SK-N-SH (cell line): ENCODE measurements at regions not wholly inside any gene's neighbourhood (a gene's known extent, or its start where the extent isn't known, plus 50 kb on each side); places are given as distances from the start of the nearest gene placed in this dataset.
"Not testable (repeated sequence)": the region's sequence is repeated elsewhere in the genome, so short reads cannot be mapped to it uniquely, and the experiment has no call there.

Experiments
- CTCF ChIA-PET: fragments of 300-600, 350-600 bp; formaldehyde crosslinking; extraction: SDS; loops from one replicate; lab custom pipeline; 2021; lab: Yijun Ruan, JAX
- POLR2A ChIA-PET: fragments of 350-600 bp; sonication (Branson Sonifier 250); formaldehyde crosslinking; extraction: SDS; loops from one replicate; lab custom pipeline; 2020; ENCODE audit warnings: antibody characterized with exemption, inconsistent platforms; lab: Yijun Ruan, JAX
- DNase-seq: peaks from one replicate; pipeline ENCODE4 v3.0.0; 2012
- H2AFZ ChIP-seq: fragments of 200-600 bp; sonication (generic); 2 replicates; pipeline ENCODE4 v1.8.1; 2016; ENCODE audit warnings: antibody characterized with exemption, mild to moderate bottlenecking, low read depth
- H3F3A ChIP-seq: fragments of 200-600 bp; sonication (generic); replicated peaks from 2 replicates; pipeline ENCODE3; 2016; ENCODE audit warnings: antibody characterized with exemption, mild to moderate bottlenecking; ENCODE audit not compliant: insufficient read depth
- H3K27ac ChIP-seq, 2 experiments: fragments of 200-500 bp in 1 of 2; fragments of 200-600 bp in 1 of 2; sonication (Bioruptor generic) in 1 of 2; sonication (generic), shearing (Covaris generic) in 1 of 2; 2 replicates each; pipeline versions ENCODE4 v1.5.1 to v1.6.1; 2014 to 2016; ENCODE audit warnings: low read depth in 2 of 2, inconsistent platforms in 1 of 2, low read length in 1 of 2, mild to moderate bottlenecking in 1 of 2, mixed read lengths in 1 of 2
- H3K27me3 ChIP-seq: fragments of 200-600 bp; sonication (generic), shearing (Covaris generic); 2 replicates; pipeline ENCODE4 v1.6.1; 2016; ENCODE audit warnings: mixed run types; ENCODE audit not compliant: insufficient read depth
- H3K36me3 ChIP-seq, 2 experiments: fragments of 200-500 bp in 1 of 2; fragments of 200-600 bp in 1 of 2; sonication (Bioruptor generic) in 1 of 2; sonication (generic) in 1 of 2; replicated peaks in 1 of 2; 2 replicates each; pipeline versions ENCODE3 to v1.5.1; 2014 to 2016; ENCODE audit warnings: low read length in 1 of 2, mild to moderate bottlenecking in 1 of 2; ENCODE audit not compliant: insufficient read depth in 2 of 2, control insufficient read depth in 1 of 2
- H3K4me1 ChIP-seq, 2 experiments: fragments of 200-500 bp in 1 of 2; fragments of 200-600 bp in 1 of 2; sonication (Bioruptor generic) in 1 of 2; sonication (generic), shearing (Covaris generic) in 1 of 2; 2 replicates each; pipeline versions ENCODE4 v1.5.1 to v1.6.1; 2014 to 2016; ENCODE audit warnings: low read depth in 1 of 2, low read length in 1 of 2, mixed run types in 1 of 2; ENCODE audit not compliant: insufficient read depth in 2 of 2, control insufficient read depth in 1 of 2
- H3K4me2 ChIP-seq: fragments of 200-600 bp; sonication (generic), shearing (Covaris generic); 2 replicates; pipeline ENCODE4 v1.6.1; 2017; ENCODE audit warnings: mixed run types
- H3K4me3 ChIP-seq, 2 experiments: fragments of 200-500 bp in 1 of 2; fragments of 200-600 bp in 1 of 2; sonication (Bioruptor generic) in 1 of 2; sonication (generic), shearing (Covaris generic) in 1 of 2; 2 replicates each; pipeline versions ENCODE4 v1.5.1 to v1.8.1; 2014 to 2016; ENCODE audit warnings: low read depth in 2 of 2, inconsistent platforms in 1 of 2, low read length in 1 of 2, mild to moderate bottlenecking in 1 of 2, mixed read lengths in 1 of 2, moderate library complexity in 1 of 2
- H3K79me2 ChIP-seq: fragments of 200-600 bp; sonication (generic); 2 replicates; pipeline ENCODE4 v1.8.1; 2017; ENCODE audit warnings: mild to moderate bottlenecking; ENCODE audit not compliant: insufficient read depth
- H3K9ac ChIP-seq: fragments of 200-600 bp; sonication (generic); 2 replicates; pipeline ENCODE4 v1.6.1; 2017; ENCODE audit warnings: mixed run types
- H3K9me2 ChIP-seq: fragments of 200-600 bp; sonication (generic); 2 replicates; pipeline ENCODE4 v1.6.1; 2017; ENCODE audit warnings: mixed run types
- H3K9me3 ChIP-seq: fragments of 200-600 bp; sonication (generic); 2 replicates; pipeline ENCODE4 v1.6.1; 2017; ENCODE audit warnings: mixed run types, mild to moderate bottlenecking, moderate library complexity
- H4K20me1 ChIP-seq: fragments of 200-600 bp; sonication (generic); 2 replicates; pipeline ENCODE4 v1.6.1; 2017; ENCODE audit warnings: mild to moderate bottlenecking, mixed run types; ENCODE audit not compliant: insufficient read depth
- FOSL2 ChIP-seq: IDR thresholded peaks from 2 replicates; pipeline ENCODE4 v1.4.0; 2012; ENCODE audit warnings: low read depth, mild to moderate bottlenecking, moderate library complexity, borderline replicate concordance
- FOXJ3 ChIP-seq: sonication (generic); formaldehyde crosslinking; IDR thresholded peaks from 2 replicates; pipeline ENCODE4 v1.5.1; 2020; ENCODE audit warnings: mild to moderate bottlenecking, missing genetic modification reagents
- FOXM1 ChIP-seq: IDR thresholded peaks from 2 replicates; pipeline ENCODE4 v1.4.0; 2012; ENCODE audit warnings: low read depth, mild to moderate bottlenecking
- GABPA ChIP-seq: IDR thresholded peaks from 2 replicates; pipeline ENCODE4 v1.4.0; 2012; ENCODE audit warnings: low read depth, mild to moderate bottlenecking
- IRF3 ChIP-seq: fragments of 150-350 bp; IDR thresholded peaks from 2 replicates; pipeline ENCODE4 v1.6.1; 2016; ENCODE audit warnings: mild to moderate bottlenecking, low read depth, low read length
- JUND ChIP-seq: IDR thresholded peaks from 2 replicates; pipeline ENCODE4 v1.4.0; 2012
- MAX ChIP-seq: IDR thresholded peaks from 2 replicates; pipeline ENCODE4 v1.4.0; 2012; ENCODE audit warnings: low read depth
- NFIC ChIP-seq: IDR thresholded peaks from 2 replicates; pipeline ENCODE4 v1.4.0; 2012; ENCODE audit warnings: borderline replicate concordance
- RAD21 ChIP-seq: IDR thresholded peaks from 2 replicates; pipeline ENCODE4 v1.6.1; 2012; ENCODE audit warnings: mild to moderate bottlenecking, low read length
- RCOR1 ChIP-seq: fragments of 150-350 bp; IDR thresholded peaks from 2 replicates; pipeline ENCODE4 v1.6.1; 2017; ENCODE audit warnings: antibody characterized with exemption, low read length
- RFX5 ChIP-seq: IDR thresholded peaks from 2 replicates; pipeline ENCODE4 v1.6.1; 2012; ENCODE audit warnings: mild to moderate bottlenecking, improper control_type of control experiment, low read length
- RXRA ChIP-seq: IDR thresholded peaks from 2 replicates; pipeline ENCODE4 v1.4.0; 2012; ENCODE audit warnings: low read depth, mild to moderate bottlenecking, borderline replicate concordance
- SIN3A ChIP-seq: IDR thresholded peaks from 2 replicates; pipeline ENCODE4 v1.6.1; 2012; ENCODE audit warnings: low read depth, mild to moderate bottlenecking, low read length, moderate library complexity, borderline replicate concordance
- SMC3 ChIP-seq: IDR thresholded peaks from 2 replicates; pipeline ENCODE4 v1.6.1; 2012; ENCODE audit warnings: low read depth, low read length, improper control_type of control experiment
- TCF12 ChIP-seq: IDR thresholded peaks from 2 replicates; pipeline ENCODE4 v1.4.0; 2012
- TEAD4 ChIP-seq: IDR thresholded peaks from 2 replicates; pipeline ENCODE4 v1.4.0; 2012; ENCODE audit warnings: mild to moderate bottlenecking, borderline replicate concordance; ENCODE audit not compliant: insufficient read depth
- USF1 ChIP-seq: IDR thresholded peaks from 2 replicates; pipeline ENCODE4 v1.4.0; 2012; ENCODE audit warnings: low read depth, borderline replicate concordance
- USF2 ChIP-seq: fragments of 150-350 bp; IDR thresholded peaks from 2 replicates; pipeline ENCODE4 v1.6.1; 2017; ENCODE audit warnings: antibody characterized with exemption, low read length, low read depth, borderline replicate concordance
- WGBS: methylation state at CpG from one replicate; pipeline ENCODE4 v1.1.6; 2017; ENCODE audit warnings: low lambda C conversion rate; 5-methylcytosine and 5-hydroxymethylcytosine counted together
- TF ChIP-seq, protein P1 (sequence below): fragments of 200-600 bp; sonication (generic); IDR thresholded peaks from 2 replicates; pipeline ENCODE4 v1.6.1; 2017; ENCODE audit warnings: antibody characterized with exemption, mild to moderate bottlenecking, moderate library complexity
- TF ChIP-seq, protein P2 (sequence below): IDR thresholded peaks from 2 replicates; pipeline ENCODE4 v1.4.0; 2012; ENCODE audit warnings: low read depth, borderline replicate concordance

DNA sequence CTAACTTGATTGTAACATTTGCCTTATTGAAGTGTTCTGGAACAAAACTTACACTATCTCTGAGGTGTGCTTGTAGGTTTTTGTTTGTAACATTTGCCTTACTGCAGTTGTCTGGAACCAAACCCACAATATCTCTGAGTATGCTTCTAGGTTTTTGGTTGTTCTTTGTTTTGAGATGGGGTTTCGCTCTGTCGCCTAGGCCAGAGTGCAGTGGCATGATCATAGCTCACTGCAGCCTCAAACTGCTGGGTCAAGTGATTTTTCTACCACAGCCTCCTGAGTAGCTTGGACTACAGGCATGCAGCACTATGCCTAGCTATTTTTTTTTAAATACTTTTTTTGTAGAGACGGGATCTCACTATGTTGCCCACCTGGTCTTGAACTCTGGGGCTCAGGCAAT lies 1464.6 kb downstream of the FOXD4L5 start:
- H3K79me2 ChIP-seq, H2AFZ ChIP-seq, H3K36me3 ChIP-seq, H3F3A ChIP-seq, H3K4me2 ChIP-seq, POLR2A ChIA-PET, H3K27me3 ChIP-seq, H3K27ac ChIP-seq, H3K4me3 ChIP-seq, DNase-seq, H4K20me1 ChIP-seq, H3K4me1 ChIP-seq, H3K9me2 ChIP-seq, CTCF ChIA-PET, H3K9ac ChIP-seq, H3K9me3 ChIP-seq: not testable (repeated sequence)
- 68% methylated on average over 3 of the region's 3 CpGs for WGBS

- peak overlapping the region; percentile 27 to 62; a peak in 3 of 4 replicates for H3K4me3 ChIP-seq
- peak overlapping the region; percentile 62 for H3K4me2 ChIP-seq
- H3K9me3 ChIP-seq = no peaks in the 10 kb centered on the region
- ChIA-PET POLR2A (interaction anchor here (1.1 to 1.4 kb wide), 3 partner anchors 1015 to 1019 kb away, joined by 4 to 9 read pairs (median 4); no protein-coding TSS in a partner anchor), CTCF (no interaction called here)
- H3K4me1 ChIP-seq = peaks cover 0 to 8% of the 10 kb centered on the region in 2 experiments; a peak in 1 of 4 replicates
- H3K27me3 ChIP-seq = no peaks in the 10 kb centered on the region
- no peak overlapping the region for H3K27ac ChIP-seq
- H3K36me3 ChIP-seq = no peaks in the 10 kb centered on the region
- 51% methylated on average over 39 of the region's 41 CpGs for WGBS
- H3K79me2 ChIP-seq = no peaks in the 10 kb centered on the region
- no peaks in the 10 kb centered on the region; the same call in 1 of the 2 replicates for H3K9me2 ChIP-seq
- no peak overlapping the region for H3K9ac ChIP-seq
- H4K20me1 ChIP-seq = no peaks in the 10 kb centered on the region
- no peaks in the 10 kb centered on the region for H3F3A ChIP-seq
- peak overlapping the region; percentile 81; the same call in 1 of the 2 replicates for H2AFZ ChIP-seq
- TF ChIP-seq RFX5 (no peak), IRF3 (no peak), RAD21 (no peak), TEAD4 (no peak), TCF12 (no peak), RXRA (no peak), SMC3 (no peak), FOXM1 (no peak), RCOR1 (no peak), MAX (no peak), FOXJ3 (CRISPR knock-in tag) (no peak), SIN3A (no peak), USF1 (no peak), JUND (no peak), USF2 (no peak), GABPA (no peak), FOSL2 (no peak), NFIC (no peak)
- TF ChIP-seq, protein P1, sequence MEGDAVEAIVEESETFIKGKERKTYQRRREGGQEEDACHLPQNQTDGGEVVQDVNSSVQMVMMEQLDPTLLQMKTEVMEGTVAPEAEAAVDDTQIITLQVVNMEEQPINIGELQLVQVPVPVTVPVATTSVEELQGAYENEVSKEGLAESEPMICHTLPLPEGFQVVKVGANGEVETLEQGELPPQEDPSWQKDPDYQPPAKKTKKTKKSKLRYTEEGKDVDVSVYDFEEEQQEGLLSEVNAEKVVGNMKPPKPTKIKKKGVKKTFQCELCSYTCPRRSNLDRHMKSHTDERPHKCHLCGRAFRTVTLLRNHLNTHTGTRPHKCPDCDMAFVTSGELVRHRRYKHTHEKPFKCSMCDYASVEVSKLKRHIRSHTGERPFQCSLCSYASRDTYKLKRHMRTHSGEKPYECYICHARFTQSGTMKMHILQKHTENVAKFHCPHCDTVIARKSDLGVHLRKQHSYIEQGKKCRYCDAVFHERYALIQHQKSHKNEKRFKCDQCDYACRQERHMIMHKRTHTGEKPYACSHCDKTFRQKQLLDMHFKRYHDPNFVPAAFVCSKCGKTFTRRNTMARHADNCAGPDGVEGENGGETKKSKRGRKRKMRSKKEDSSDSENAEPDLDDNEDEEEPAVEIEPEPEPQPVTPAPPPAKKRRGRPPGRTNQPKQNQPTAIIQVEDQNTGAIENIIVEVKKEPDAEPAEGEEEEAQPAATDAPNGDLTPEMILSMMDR = no peak
- TF ChIP-seq, protein P2, sequence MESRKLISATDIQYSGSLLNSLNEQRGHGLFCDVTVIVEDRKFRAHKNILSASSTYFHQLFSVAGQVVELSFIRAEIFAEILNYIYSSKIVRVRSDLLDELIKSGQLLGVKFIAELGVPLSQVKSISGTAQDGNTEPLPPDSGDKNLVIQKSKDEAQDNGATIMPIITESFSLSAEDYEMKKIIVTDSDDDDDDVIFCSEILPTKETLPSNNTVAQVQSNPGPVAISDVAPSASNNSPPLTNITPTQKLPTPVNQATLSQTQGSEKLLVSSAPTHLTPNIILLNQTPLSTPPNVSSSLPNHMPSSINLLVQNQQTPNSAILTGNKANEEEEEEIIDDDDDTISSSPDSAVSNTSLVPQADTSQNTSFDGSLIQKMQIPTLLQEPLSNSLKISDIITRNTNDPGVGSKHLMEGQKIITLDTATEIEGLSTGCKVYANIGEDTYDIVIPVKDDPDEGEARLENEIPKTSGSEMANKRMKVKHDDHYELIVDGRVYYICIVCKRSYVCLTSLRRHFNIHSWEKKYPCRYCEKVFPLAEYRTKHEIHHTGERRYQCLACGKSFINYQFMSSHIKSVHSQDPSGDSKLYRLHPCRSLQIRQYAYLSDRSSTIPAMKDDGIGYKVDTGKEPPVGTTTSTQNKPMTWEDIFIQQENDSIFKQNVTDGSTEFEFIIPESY = no peak
- peak; percentile 47 for DNase-seq
These were observed 1467.1 kb downstream of the FOXD4L5 start for GRCh38 chr9:63817622-63818518.
